ENCODE measurements at regions not wholly inside any gene's neighbourhood (a gene's known extent, or its start where the extent isn't known, plus 50 kb on each side); places are given as distances from the start of the nearest gene placed in this dataset.
"Not testable (repeated sequence)": the region's sequence is repeated elsewhere in the genome, so short reads cannot be mapped to it uniquely, and the experiment has no call there.

GRCh38 chr12:93996321-93996720, 152.1 kb upstream of the PLXNC1 start:
- WGBS (ENCODE audit: insufficient coverage), result no CpG with 5 or more reads among the region's 1 CpG
- peaks cover 2% of the 10 kb centered on the region for H3K9me3 ChIP-seq (replicated peaks; ENCODE audit: control insufficient read depth, low read depth, low read length)

GRCh38 chr12:94001691-94002090, 146.7 kb upstream of the PLXNC1 start:
- WGBS (ENCODE audit: insufficient coverage), result no CpG with 5 or more reads among the region's 1 CpG
- Histone ChIP-seq H3K36me3 (ENCODE audit: control insufficient read depth, insufficient read depth, low read length) (no peaks in the 10 kb centered on the region), H3K27me3 (ENCODE audit: control insufficient read depth, insufficient read depth, low read length) (no peaks in the 10 kb centered on the region), H3K4me1 (ENCODE audit: control insufficient read depth, insufficient read depth, low read length) (no peaks in the 10 kb centered on the region), H3K27ac (ENCODE audit: low read length) (no peak overlapping the region), H3K9me3 (replicated peaks; ENCODE audit: control insufficient read depth, low read depth, low read length) (peaks cover 2% of the 10 kb centered on the region), H3K4me3 (ENCODE audit: low read length) (no peak overlapping the region)
- DNase-seq, result no peak

More at GRCh38 chr12:93996321-93996720, 152.1 kb upstream of the PLXNC1 start:
- Histone ChIP-seq H3K27me3 (ENCODE audit: control insufficient read depth, insufficient read depth, low read length) (no peaks in the 10 kb centered on the region), H3K4me1 (ENCODE audit: control insufficient read depth, insufficient read depth, low read length) (peaks cover 7% of the 10 kb centered on the region), H3K36me3 (ENCODE audit: control insufficient read depth, insufficient read depth, low read length) (no peaks in the 10 kb centered on the region), H3K27ac (ENCODE audit: low read length) (no peak overlapping the region), H3K4me3 (ENCODE audit: low read length) (no peak overlapping the region)
- no peak for DNase-seq

- not testable (repeated sequence) for H3K4me1 ChIP-seq (ENCODE audit: control insufficient read depth, insufficient read depth, low read length); H3K4me3 ChIP-seq (ENCODE audit: low read length); H3K36me3 ChIP-seq (ENCODE audit: control insufficient read depth, insufficient read depth, low read length); DNase-seq; H3K27ac ChIP-seq (ENCODE audit: low read length); H3K27me3 ChIP-seq (ENCODE audit: control insufficient read depth, insufficient read depth, low read length); H3K9me3 ChIP-seq (replicated peaks; ENCODE audit: control insufficient read depth, low read depth, low read length)
- WGBS (ENCODE audit: insufficient coverage), result no CpG with 5 or more reads among the region's 1 CpG
Measured at GRCh38 chr12:94002925-94003324, 145.5 kb upstream of the PLXNC1 start.

- WGBS (ENCODE audit: insufficient coverage), result 91% methylated on average over 5 of the region's 6 CpGs
Measured at GRCh38 chr12:94007833-94008232, 140.5 kb upstream of the PLXNC1 start.

GRCh38 chr12:94010307-94010706, 138.1 kb upstream of the PLXNC1 start:
- Histone ChIP-seq H3K27ac (ENCODE audit: low read length) (no peak overlapping the region), H3K27me3 (ENCODE audit: control insufficient read depth, insufficient read depth, low read length) (no peaks in the 10 kb centered on the region), H3K4me3 (ENCODE audit: low read length) (no peak overlapping the region), H3K9me3 (replicated peaks; ENCODE audit: control insufficient read depth, low read depth, low read length) (no peaks in the 10 kb centered on the region), H3K36me3 (ENCODE audit: control insufficient read depth, insufficient read depth, low read length) (no peaks in the 10 kb centered on the region), H3K4me1 (ENCODE audit: control insufficient read depth, insufficient read depth, low read length) (no peaks in the 10 kb centered on the region)
- no peak for DNase-seq
- WGBS (ENCODE audit: insufficient coverage), result no CpG with 5 or more reads among the region's 3 CpGs

More at GRCh38 chr12:94007833-94008232, 140.5 kb upstream of the PLXNC1 start:
- not testable (repeated sequence) for H3K4me1 ChIP-seq (ENCODE audit: control insufficient read depth, insufficient read depth, low read length); H3K27me3 ChIP-seq (ENCODE audit: control insufficient read depth, insufficient read depth, low read length); H3K9me3 ChIP-seq (replicated peaks; ENCODE audit: control insufficient read depth, low read depth, low read length); H3K4me3 ChIP-seq (ENCODE audit: low read length); H3K36me3 ChIP-seq (ENCODE audit: control insufficient read depth, insufficient read depth, low read length); H3K27ac ChIP-seq (ENCODE audit: low read length); DNase-seq

DNA sequence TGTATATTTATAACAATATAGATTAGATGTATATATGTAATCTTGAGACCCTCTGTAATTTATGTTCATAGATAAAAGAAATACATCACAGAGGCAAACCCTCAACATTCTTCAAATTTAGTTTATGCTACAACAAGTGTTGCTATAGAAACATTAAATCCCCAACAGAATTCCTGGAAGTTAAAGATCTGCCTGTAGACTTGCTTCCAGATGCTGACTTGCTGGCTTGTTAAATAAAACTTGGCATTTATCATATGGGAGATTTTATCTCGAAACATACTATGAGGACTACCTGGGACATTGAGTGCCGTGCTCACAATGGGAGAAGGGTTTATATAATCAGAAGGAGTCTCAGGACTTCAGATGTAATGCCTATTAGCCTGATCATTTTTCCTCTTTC, 136.3 kb upstream of the PLXNC1 start:
- no CpG with 5 or more reads among the region's 2 CpGs for WGBS (ENCODE audit: insufficient coverage)
- no peaks in the 10 kb centered on the region for H3K4me1 ChIP-seq (ENCODE audit: control insufficient read depth, insufficient read depth, low read length)
- H3K27ac ChIP-seq (ENCODE audit: low read length), result peak overlapping the region; percentile 15
- peaks cover 9% of the 10 kb centered on the region for H3K9me3 ChIP-seq (replicated peaks; ENCODE audit: control insufficient read depth, low read depth, low read length)
- peak; percentile 89 for DNase-seq
- H3K27me3 ChIP-seq (ENCODE audit: control insufficient read depth, insufficient read depth, low read length), result no peaks in the 10 kb centered on the region
- H3K36me3 ChIP-seq (ENCODE audit: control insufficient read depth, insufficient read depth, low read length), result no peaks in the 10 kb centered on the region
- H3K4me3 ChIP-seq (ENCODE audit: low read length), result no peak overlapping the region

GRCh38 chr12:94012590-94012989, 135.8 kb upstream of the PLXNC1 start:
- Histone ChIP-seq H3K4me1 (ENCODE audit: control insufficient read depth, insufficient read depth, low read length) (no peaks in the 10 kb centered on the region), H3K27me3 (ENCODE audit: control insufficient read depth, insufficient read depth, low read length) (no peaks in the 10 kb centered on the region), H3K36me3 (ENCODE audit: control insufficient read depth, insufficient read depth, low read length) (no peaks in the 10 kb centered on the region), H3K9me3 (replicated peaks; ENCODE audit: control insufficient read depth, low read depth, low read length) (peaks cover 14% of the 10 kb centered on the region), H3K27ac (ENCODE audit: low read length) (peak overlapping the region; percentile 37), H3K4me3 (ENCODE audit: low read length) (no peak overlapping the region)
- DNase-seq, result peak; percentile 32
- no CpG with 5 or more reads among the region's 1 CpG for WGBS (ENCODE audit: insufficient coverage)

- not testable (repeated sequence) for DNase-seq; H3K4me3 ChIP-seq (ENCODE audit: low read length); H3K27ac ChIP-seq (ENCODE audit: low read length); H3K27me3 ChIP-seq (ENCODE audit: control insufficient read depth, insufficient read depth, low read length); H3K36me3 ChIP-seq (ENCODE audit: control insufficient read depth, insufficient read depth, low read length); H3K4me1 ChIP-seq (ENCODE audit: control insufficient read depth, insufficient read depth, low read length)
- WGBS (ENCODE audit: insufficient coverage), result 89% methylated on average over 2 of the region's 2 CpGs
- H3K9me3 ChIP-seq (replicated peaks; ENCODE audit: control insufficient read depth, low read depth, low read length), result peaks cover 24% of the 10 kb centered on the region
Measured at GRCh38 chr12:94017247-94017646, 131.1 kb upstream of the PLXNC1 start.

DNA sequence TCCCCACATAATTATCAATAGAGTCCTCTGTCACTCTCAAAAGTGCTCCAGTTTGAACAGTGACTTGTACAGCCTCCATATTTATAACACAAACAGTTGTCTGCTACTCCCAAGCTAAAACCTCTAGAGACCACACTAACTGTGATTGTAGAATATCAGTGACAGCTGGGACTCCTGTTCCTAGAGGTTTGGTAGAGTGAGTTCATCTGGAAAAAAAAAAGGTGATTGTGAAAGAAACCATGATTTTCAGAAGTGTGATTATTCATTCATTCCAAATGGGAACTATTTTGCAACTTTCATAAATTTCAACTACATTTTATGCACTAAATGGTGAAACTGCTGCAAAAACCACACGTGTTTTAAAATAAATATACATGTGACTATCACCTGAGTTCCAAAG, 128.0 kb upstream of the PLXNC1 start:
- H3K27me3 ChIP-seq (ENCODE audit: control insufficient read depth, insufficient read depth, low read length), result no peaks in the 10 kb centered on the region
- no peak overlapping the region for H3K27ac ChIP-seq (ENCODE audit: low read length)
- H3K36me3 ChIP-seq (ENCODE audit: control insufficient read depth, insufficient read depth, low read length), result no peaks in the 10 kb centered on the region
- H3K4me3 ChIP-seq (ENCODE audit: low read length), result no peak overlapping the region
- no peak for DNase-seq
- H3K4me1 ChIP-seq (ENCODE audit: control insufficient read depth, insufficient read depth, low read length), result no peaks in the 10 kb centered on the region
- peaks cover 35% of the 10 kb centered on the region for H3K9me3 ChIP-seq (replicated peaks; ENCODE audit: control insufficient read depth, low read depth, low read length)
- no CpG with 5 or more reads among the region's 1 CpG for WGBS (ENCODE audit: insufficient coverage)

GRCh38 chr12:94023879-94024278, 124.5 kb upstream of the PLXNC1 start:
- no peak overlapping the region for H3K27ac ChIP-seq (ENCODE audit: low read length)
- H3K27me3 ChIP-seq (ENCODE audit: control insufficient read depth, insufficient read depth, low read length), result no peaks in the 10 kb centered on the region

DNA sequence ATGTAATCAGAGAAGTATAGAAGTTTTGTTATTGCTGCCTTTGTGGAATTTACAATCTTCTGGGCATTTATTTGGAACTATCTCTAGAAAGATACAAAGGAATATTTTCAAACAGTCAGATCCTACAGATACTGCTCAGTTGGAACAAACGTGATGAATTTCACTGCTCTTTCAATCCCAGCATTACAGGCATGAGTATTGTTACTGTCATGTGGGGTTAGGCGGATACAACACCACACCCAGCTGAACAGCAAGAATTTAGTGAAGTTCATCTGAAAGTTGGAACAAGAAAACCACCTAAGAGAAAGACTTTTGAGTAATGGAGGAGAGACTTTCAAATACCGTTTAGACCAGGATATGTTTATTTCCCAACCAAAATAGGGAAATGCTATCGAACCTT, 123.3 kb upstream of the PLXNC1 start:
- Histone ChIP-seq H3K4me3 (ENCODE audit: low read length) (no peak overlapping the region), H3K9me3 (replicated peaks; ENCODE audit: control insufficient read depth, low read depth, low read length) (peaks cover 13% of the 10 kb centered on the region), H3K27me3 (ENCODE audit: control insufficient read depth, insufficient read depth, low read length) (no peaks in the 10 kb centered on the region), H3K27ac (ENCODE audit: low read length) (peak overlapping the region; percentile 16), H3K4me1 (ENCODE audit: control insufficient read depth, insufficient read depth, low read length) (peaks cover 4% of the 10 kb centered on the region), H3K36me3 (ENCODE audit: control insufficient read depth, insufficient read depth, low read length) (no peaks in the 10 kb centered on the region)
- 100% methylated on average over 1 of the region's 4 CpGs for WGBS (ENCODE audit: insufficient coverage)
- no peak for DNase-seq

More at GRCh38 chr12:94023879-94024278, 124.5 kb upstream of the PLXNC1 start:
- H3K36me3 ChIP-seq (ENCODE audit: control insufficient read depth, insufficient read depth, low read length), result no peaks in the 10 kb centered on the region
- DNase-seq, result no peak
- peaks cover 4% of the 10 kb centered on the region for H3K4me1 ChIP-seq (ENCODE audit: control insufficient read depth, insufficient read depth, low read length)
- peaks cover 13% of the 10 kb centered on the region for H3K9me3 ChIP-seq (replicated peaks; ENCODE audit: control insufficient read depth, low read depth, low read length)
- H3K4me3 ChIP-seq (ENCODE audit: low read length), result no peak overlapping the region
